GM10248 (cell line): ENCODE measurements at regions not wholly inside any gene's neighbourhood (a gene's known extent, or its start where the extent isn't known, plus 50 kb on each side); places are given as distances from the start of the nearest gene placed in this dataset.

Experiments
- CTCF ChIA-PET: fragments of 300-600 bp; sonication (Branson Sonifier 250); formaldehyde crosslinking; extraction: SDS; loops from one replicate; lab custom pipeline; 2021; ENCODE audit warnings: antibody characterized with exemption; lab: Yijun Ruan, JAX
- POLR2A ChIA-PET: fragments of 350-650 bp; sonication (Branson Sonifier 250); formaldehyde crosslinking; extraction: SDS; loops from one replicate; lab custom pipeline; 2020; ENCODE audit warnings: antibody characterized with exemption; lab: Yijun Ruan, JAX
- DNase-seq: peaks from one replicate; pipeline ENCODE4 v3.0.0; 2012; ENCODE audit errors: extremely low spot score
- TF ChIP-seq, protein P1 (sequence below): IDR thresholded peaks from 2 replicates; pipeline ENCODE4 v1.5.1; 2012; ENCODE audit warnings: mild to moderate bottlenecking, low read depth; ENCODE audit errors: extremely low read depth, missing control alignments, control extremely low read depth

- TF ChIP-seq, protein P1, sequence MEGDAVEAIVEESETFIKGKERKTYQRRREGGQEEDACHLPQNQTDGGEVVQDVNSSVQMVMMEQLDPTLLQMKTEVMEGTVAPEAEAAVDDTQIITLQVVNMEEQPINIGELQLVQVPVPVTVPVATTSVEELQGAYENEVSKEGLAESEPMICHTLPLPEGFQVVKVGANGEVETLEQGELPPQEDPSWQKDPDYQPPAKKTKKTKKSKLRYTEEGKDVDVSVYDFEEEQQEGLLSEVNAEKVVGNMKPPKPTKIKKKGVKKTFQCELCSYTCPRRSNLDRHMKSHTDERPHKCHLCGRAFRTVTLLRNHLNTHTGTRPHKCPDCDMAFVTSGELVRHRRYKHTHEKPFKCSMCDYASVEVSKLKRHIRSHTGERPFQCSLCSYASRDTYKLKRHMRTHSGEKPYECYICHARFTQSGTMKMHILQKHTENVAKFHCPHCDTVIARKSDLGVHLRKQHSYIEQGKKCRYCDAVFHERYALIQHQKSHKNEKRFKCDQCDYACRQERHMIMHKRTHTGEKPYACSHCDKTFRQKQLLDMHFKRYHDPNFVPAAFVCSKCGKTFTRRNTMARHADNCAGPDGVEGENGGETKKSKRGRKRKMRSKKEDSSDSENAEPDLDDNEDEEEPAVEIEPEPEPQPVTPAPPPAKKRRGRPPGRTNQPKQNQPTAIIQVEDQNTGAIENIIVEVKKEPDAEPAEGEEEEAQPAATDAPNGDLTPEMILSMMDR: no peak
- POLR2A ChIA-PET: no interaction called here
- CTCF ChIA-PET: no interaction called here
- DNase-seq: no peak
Measured at GRCh38 chr19:29326849-29327840, 114.2 kb upstream of the UQCRFS1 start.

GRCh38 chr19:29328586-29328985 is 115.6 kb upstream of the UQCRFS1 start:
- ChIA-PET POLR2A (no interaction called here), CTCF (no interaction called here)
- DNase-seq: no peak
- TF ChIP-seq, protein P1: no peak

- ChIA-PET CTCF (no interaction called here), POLR2A (no interaction called here)
- TF ChIP-seq, protein P1: no peak
- peak; percentile 7 for DNase-seq
Measured at GRCh38 chr19:29329460-29330134, 116.6 kb upstream of the UQCRFS1 start.

GRCh38 chr19:29336425-29336824 is 123.5 kb upstream of the UQCRFS1 start:
- CTCF ChIA-PET: no interaction called here
- no peak for DNase-seq
- TF ChIP-seq, protein P1: no peak
- POLR2A ChIA-PET: no interaction called here

DNA sequence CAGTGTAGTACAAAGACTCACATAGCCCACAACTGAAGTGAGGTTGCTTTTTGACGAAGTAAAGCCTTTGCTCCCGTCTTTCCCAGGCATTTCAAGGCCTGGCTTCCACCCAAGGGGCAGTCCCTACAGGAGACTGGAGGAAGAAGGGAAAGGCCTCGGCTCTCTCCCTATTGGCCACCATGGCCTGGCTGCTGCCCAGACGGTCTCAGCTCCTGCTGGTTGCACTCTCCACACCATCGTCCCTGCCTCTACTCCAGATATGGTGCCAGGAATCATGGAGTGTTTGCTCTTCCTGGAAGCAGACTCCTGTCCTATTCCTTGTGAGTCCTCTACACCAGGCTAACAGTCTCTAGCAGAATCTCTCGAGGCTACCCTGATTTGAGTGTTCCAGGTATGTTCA is 124.1 kb upstream of the UQCRFS1 start:
- POLR2A ChIA-PET: no interaction called here
- TF ChIP-seq, protein P1: no peak
- DNase-seq: peak; percentile 1
- CTCF ChIA-PET: no interaction called here

GRCh38 chr19:29338480-29338879 is 125.5 kb upstream of the UQCRFS1 start:
- no peak for DNase-seq
- ChIA-PET CTCF (no interaction called here), POLR2A (no interaction called here)
- TF ChIP-seq, protein P1: no peak
